SU-DHL-6 (cell line): ENCODE measurements at regions not wholly inside any gene's neighbourhood (a gene's known extent, or its start where the extent isn't known, plus 50 kb on each side); places are given as distances from the start of the nearest gene placed in this dataset.

Experiments used
- EZH2phosphoT487 ChIP-seq: fragments of 200-600 bp; sonication (generic), shearing (Covaris generic); conservative IDR thresholded peaks from 2 replicates; pipeline ENCODE4 v1.6.1; 2018; ENCODE audit warnings: mild to moderate bottlenecking, antibody characterized with exemption, low read length, moderate library complexity, mixed read lengths
- TF ChIP-seq, protein P1 (sequence below): fragments of 200-600 bp; sonication (generic); IDR thresholded peaks from one replicate; pipeline ENCODE4 v1.5.1; 2017; ENCODE audit warnings: antibody characterized with exemption, mild to moderate bottlenecking, low read length, moderate library complexity; ENCODE audit not compliant: insufficient read depth, poor library complexity, severe bottlenecking

DNA sequence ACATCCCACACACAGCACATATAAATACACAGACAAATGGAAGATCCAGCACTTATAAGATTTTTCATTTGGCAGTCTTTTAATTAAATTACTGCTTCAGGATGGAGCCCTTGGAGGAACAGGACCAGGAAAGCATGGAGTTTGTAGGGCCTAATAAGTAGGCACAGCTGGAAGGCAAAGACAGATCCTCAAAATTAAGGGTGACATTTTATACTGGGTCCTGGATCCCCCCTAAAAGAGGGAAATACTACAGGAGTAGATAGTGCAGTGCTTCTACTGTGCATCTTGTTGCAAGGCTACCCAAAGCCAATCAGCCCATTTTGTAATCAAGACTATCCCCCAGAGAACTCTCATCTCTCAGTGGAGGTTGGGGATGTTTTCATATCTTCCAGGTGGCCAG lies 1860.7 kb upstream of the PCDH10 start:
- TF ChIP-seq, protein P1, sequence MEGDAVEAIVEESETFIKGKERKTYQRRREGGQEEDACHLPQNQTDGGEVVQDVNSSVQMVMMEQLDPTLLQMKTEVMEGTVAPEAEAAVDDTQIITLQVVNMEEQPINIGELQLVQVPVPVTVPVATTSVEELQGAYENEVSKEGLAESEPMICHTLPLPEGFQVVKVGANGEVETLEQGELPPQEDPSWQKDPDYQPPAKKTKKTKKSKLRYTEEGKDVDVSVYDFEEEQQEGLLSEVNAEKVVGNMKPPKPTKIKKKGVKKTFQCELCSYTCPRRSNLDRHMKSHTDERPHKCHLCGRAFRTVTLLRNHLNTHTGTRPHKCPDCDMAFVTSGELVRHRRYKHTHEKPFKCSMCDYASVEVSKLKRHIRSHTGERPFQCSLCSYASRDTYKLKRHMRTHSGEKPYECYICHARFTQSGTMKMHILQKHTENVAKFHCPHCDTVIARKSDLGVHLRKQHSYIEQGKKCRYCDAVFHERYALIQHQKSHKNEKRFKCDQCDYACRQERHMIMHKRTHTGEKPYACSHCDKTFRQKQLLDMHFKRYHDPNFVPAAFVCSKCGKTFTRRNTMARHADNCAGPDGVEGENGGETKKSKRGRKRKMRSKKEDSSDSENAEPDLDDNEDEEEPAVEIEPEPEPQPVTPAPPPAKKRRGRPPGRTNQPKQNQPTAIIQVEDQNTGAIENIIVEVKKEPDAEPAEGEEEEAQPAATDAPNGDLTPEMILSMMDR, result no peak
- TF ChIP-seq EZH2phosphoT487, result no peak
